ENCODE measurements at regions not wholly inside any gene's neighbourhood (a gene's known extent, or its start where the extent isn't known, plus 50 kb on each side); places are given as distances from the start of the nearest gene placed in this dataset.

DNA sequence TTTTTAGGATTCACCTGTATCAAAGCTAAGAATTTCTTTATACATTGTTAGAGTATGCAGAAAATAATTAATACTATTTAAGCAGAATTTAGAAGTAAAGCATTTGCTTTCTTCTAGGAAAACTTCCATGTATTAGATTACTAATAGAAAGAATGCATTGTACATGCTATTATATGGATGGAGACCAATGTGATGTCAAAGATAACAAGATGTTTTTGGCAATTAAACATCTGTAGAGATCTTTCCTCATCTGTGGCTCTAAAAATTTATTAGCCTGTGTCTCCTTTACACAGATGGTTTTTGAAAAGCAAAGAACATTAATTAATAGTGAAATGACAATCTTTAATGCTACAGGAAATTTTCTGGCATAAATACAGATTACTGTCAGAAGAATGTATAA lies 198.4 kb upstream of the CCDC179 start:
- DNase-seq (ENCODE audit: low read depth in 2 of 2): no peak
- TF ChIP-seq, protein P1, sequence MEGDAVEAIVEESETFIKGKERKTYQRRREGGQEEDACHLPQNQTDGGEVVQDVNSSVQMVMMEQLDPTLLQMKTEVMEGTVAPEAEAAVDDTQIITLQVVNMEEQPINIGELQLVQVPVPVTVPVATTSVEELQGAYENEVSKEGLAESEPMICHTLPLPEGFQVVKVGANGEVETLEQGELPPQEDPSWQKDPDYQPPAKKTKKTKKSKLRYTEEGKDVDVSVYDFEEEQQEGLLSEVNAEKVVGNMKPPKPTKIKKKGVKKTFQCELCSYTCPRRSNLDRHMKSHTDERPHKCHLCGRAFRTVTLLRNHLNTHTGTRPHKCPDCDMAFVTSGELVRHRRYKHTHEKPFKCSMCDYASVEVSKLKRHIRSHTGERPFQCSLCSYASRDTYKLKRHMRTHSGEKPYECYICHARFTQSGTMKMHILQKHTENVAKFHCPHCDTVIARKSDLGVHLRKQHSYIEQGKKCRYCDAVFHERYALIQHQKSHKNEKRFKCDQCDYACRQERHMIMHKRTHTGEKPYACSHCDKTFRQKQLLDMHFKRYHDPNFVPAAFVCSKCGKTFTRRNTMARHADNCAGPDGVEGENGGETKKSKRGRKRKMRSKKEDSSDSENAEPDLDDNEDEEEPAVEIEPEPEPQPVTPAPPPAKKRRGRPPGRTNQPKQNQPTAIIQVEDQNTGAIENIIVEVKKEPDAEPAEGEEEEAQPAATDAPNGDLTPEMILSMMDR (conservative IDR thresholded peaks at IDR 0.05 in 1 of 2, IDR thresholded peaks at IDR 0.05 in 1 of 2; ENCODE audit: low read depth in 1 of 2, low read length in 2 of 2): no peak
- TF ChIP-seq EZH2 (IDR thresholded peaks at IDR 0.05; ENCODE audit: low read length, missing control alignments): no peak
- Histone ChIP-seq H3K27ac (ENCODE audit: insufficient read depth, low read length) (no peak overlapping the region), H3K27me3 (ENCODE audit: control insufficient read depth, insufficient read depth, low read length) (no peaks in the 10 kb centered on the region), H3K4me1 (ENCODE audit: control insufficient read depth, extremely low read depth, insufficient read depth, low read length) (no peaks in the 10 kb centered on the region), H3K79me2 (ENCODE audit: control insufficient read depth, insufficient read depth, low read length) (no peaks in the 10 kb centered on the region), H3K9me3 (ENCODE audit: control insufficient read depth, insufficient read depth, low read depth, low read length) (no peaks in the 10 kb centered on the region), H4K20me1 (ENCODE audit: control insufficient read depth, extremely low read depth, insufficient read depth, low read length) (no peaks in the 10 kb centered on the region), H3K4me3 (replicated peaks in 1 of 4; ENCODE audit: control extremely low read depth in 1 of 4, insufficient read depth in 1 of 4, low read depth in 3 of 4, low read length in 4 of 4) (no peak overlapping the region), H3K36me3 (ENCODE audit: control insufficient read depth, insufficient read depth, low read length) (no peaks in the 10 kb centered on the region), H3K9ac (ENCODE audit: insufficient read depth, low read length) (no peak overlapping the region), H3K4me2 (ENCODE audit: extremely low read depth, insufficient read depth, low read length) (no peak overlapping the region), H2AFZ (ENCODE audit: low read length) (no peak overlapping the region)

DNA sequence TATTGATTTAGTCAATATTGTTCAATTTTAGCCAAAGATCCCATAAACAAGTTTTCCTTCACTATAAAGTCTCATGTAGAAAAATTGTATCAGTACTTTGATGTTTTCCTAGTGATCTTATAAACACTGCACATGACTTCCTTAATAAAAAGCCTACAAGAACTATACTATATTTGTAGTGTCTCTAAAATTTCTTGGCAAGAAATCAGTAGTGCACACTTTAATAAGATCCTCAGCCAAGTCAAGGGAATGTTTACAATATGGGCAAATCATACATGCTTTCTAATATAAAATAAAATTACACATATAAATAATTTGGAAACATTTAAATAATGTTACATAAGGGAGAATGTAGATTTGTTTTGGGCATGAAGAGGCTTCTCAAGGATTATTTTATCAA lies 203.0 kb upstream of the CCDC179 start:
- TF ChIP-seq, protein P1 (conservative IDR thresholded peaks at IDR 0.05 in 1 of 2, IDR thresholded peaks at IDR 0.05 in 1 of 2; ENCODE audit: low read depth in 1 of 2, low read length in 2 of 2): no peak
- no peak for TF ChIP-seq EZH2 (IDR thresholded peaks at IDR 0.05; ENCODE audit: low read length, missing control alignments)
- no peak overlapping the region for H3K4me3 ChIP-seq (replicated peaks in 1 of 4; ENCODE audit: control extremely low read depth in 1 of 4, insufficient read depth in 1 of 4, low read depth in 3 of 4, low read length in 4 of 4)
- H3K36me3 ChIP-seq (ENCODE audit: control insufficient read depth, insufficient read depth, low read length): no peaks in the 10 kb centered on the region
- H3K4me1 ChIP-seq (ENCODE audit: control insufficient read depth, extremely low read depth, insufficient read depth, low read length): no peaks in the 10 kb centered on the region
- H3K27ac ChIP-seq (ENCODE audit: insufficient read depth, low read length): no peak overlapping the region
- H3K9ac ChIP-seq (ENCODE audit: insufficient read depth, low read length): no peak overlapping the region
- no peak overlapping the region for H2AFZ ChIP-seq (ENCODE audit: low read length)
- no peaks in the 10 kb centered on the region for H3K79me2 ChIP-seq (ENCODE audit: control insufficient read depth, insufficient read depth, low read length)
- H3K27me3 ChIP-seq (ENCODE audit: control insufficient read depth, insufficient read depth, low read length): no peaks in the 10 kb centered on the region
- no peaks in the 10 kb centered on the region for H4K20me1 ChIP-seq (ENCODE audit: control insufficient read depth, extremely low read depth, insufficient read depth, low read length)
- DNase-seq (ENCODE audit: low read depth in 2 of 2): peak in 1 of 2 donors; percentile 14
- H3K9me3 ChIP-seq (ENCODE audit: control insufficient read depth, insufficient read depth, low read depth, low read length): no peaks in the 10 kb centered on the region
- H3K4me2 ChIP-seq (ENCODE audit: extremely low read depth, insufficient read depth, low read length): no peak overlapping the region

DNA sequence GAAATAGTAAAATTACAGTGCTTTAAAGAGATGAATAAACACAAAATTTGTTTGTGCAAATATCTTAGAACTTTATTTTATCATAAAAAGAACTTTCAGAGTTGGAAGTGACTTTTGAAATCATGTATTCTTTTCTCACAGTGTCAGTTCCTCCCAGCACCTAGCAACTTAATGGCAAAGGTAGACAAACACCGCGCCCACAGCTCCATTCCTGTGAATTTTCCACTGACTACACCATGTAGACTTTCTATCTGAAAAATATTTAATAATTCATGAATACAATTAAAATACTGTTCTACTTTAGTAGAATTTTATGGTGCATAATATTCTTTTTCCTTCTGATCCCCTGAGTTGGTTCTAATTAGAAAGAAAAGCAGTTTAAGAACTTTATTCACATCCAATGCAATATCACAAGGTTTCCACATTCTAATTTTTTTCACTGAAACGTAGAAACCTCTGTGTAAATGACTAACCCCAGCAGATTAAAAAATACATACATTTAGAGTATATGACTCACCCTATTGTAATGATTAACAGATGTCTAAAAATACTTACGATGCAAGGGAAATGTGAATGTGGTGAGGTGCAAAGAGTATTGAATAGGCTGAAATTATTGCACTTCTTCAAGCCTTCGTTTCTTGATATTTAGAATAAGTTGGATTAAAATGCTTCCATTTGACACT lies 218.2 kb upstream of the CCDC179 start:
- Histone ChIP-seq H3K27ac (ENCODE audit: insufficient read depth, low read length) (no peak overlapping the region), H3K36me3 (ENCODE audit: control insufficient read depth, insufficient read depth, low read length) (no peaks in the 10 kb centered on the region), H4K20me1 (ENCODE audit: control insufficient read depth, extremely low read depth, insufficient read depth, low read length) (no peaks in the 10 kb centered on the region), H3K9ac (ENCODE audit: insufficient read depth, low read length) (no peak overlapping the region), H3K4me1 (ENCODE audit: control insufficient read depth, extremely low read depth, insufficient read depth, low read length) (peaks cover 4% of the 10 kb centered on the region), H2AFZ (ENCODE audit: low read length) (no peak overlapping the region), H3K9me3 (ENCODE audit: control insufficient read depth, insufficient read depth, low read depth, low read length) (no peaks in the 10 kb centered on the region), H3K79me2 (ENCODE audit: control insufficient read depth, insufficient read depth, low read length) (no peaks in the 10 kb centered on the region), H3K4me3 (replicated peaks in 1 of 4; ENCODE audit: control extremely low read depth in 1 of 4, insufficient read depth in 1 of 4, low read depth in 3 of 4, low read length in 4 of 4) (peak overlapping the region in 1 of 4 experiments; percentile 23), H3K27me3 (ENCODE audit: control insufficient read depth, insufficient read depth, low read length) (no peaks in the 10 kb centered on the region), H3K4me2 (ENCODE audit: extremely low read depth, insufficient read depth, low read length) (no peak overlapping the region)
- peak; percentile 68 to 71 for DNase-seq (ENCODE audit: low read depth in 2 of 2)
- TF ChIP-seq EZH2 (IDR thresholded peaks at IDR 0.05; ENCODE audit: low read length, missing control alignments): no peak
- TF ChIP-seq, protein P1 (conservative IDR thresholded peaks at IDR 0.05 in 1 of 2, IDR thresholded peaks at IDR 0.05 in 1 of 2; ENCODE audit: low read depth in 1 of 2, low read length in 2 of 2): no peak
